Fibroblast of pulmonary artery (primary cell): ENCODE measurements at regions not wholly inside any gene's neighbourhood (a gene's known extent, or its start where the extent isn't known, plus 50 kb on each side); places are given as distances from the start of the nearest gene placed in this dataset.

Experiments used
- DNase-seq: peaks from one replicate; pipeline ENCODE4 v3.0.0-alpha.2; 2010; ENCODE audit warnings: low read depth
- H3K4me3 ChIP-seq: replicated peaks from 2 replicates; pipeline ENCODE4 v1.5.1; 2011; ENCODE audit warnings: low read depth, mild to moderate bottlenecking, control low read depth, low read length, moderate library complexity
- TF ChIP-seq, protein P1 (sequence below): IDR thresholded peaks from 2 replicates; pipeline ENCODE4 v1.5.1; 2011; ENCODE audit warnings: mild to moderate bottlenecking, control low read depth, low read length, inconsistent platforms; ENCODE audit errors: missing control alignments

DNA sequence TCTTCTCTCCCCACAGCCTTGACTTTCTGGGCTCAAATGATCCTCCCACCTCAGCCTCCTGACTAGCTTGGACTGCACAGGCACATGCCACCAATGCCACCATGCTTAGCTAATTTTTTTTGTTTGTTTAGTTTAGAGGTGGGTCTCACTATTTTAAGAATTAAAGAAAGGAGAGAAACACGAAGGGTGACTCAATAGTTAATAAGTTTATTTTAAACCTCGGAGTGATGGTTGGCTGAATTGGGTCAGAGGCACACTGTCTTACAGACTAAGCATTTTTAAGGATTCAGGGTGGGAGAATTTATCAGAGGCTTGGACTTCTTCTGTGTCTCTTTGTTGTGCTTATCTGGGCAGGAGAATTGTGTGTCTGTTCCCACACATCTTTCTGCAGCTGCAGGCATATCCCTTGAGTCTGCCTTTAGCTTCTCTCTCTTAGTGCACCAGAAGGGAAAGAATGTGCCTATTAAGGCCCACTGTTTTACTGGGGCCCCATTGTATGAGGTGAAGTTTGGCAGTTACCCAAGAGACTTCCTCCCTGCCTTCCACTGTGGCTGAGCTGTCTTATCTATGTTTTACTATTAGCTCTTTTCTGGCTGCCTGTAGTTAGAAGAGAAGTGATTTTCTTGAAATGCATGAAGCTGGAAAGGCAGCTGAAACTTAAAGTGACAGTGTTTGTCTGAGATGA is 2172.0 kb downstream of the TP53TG3F start:
- H3K4me3 ChIP-seq, result no peak overlapping the region
- TF ChIP-seq, protein P1, sequence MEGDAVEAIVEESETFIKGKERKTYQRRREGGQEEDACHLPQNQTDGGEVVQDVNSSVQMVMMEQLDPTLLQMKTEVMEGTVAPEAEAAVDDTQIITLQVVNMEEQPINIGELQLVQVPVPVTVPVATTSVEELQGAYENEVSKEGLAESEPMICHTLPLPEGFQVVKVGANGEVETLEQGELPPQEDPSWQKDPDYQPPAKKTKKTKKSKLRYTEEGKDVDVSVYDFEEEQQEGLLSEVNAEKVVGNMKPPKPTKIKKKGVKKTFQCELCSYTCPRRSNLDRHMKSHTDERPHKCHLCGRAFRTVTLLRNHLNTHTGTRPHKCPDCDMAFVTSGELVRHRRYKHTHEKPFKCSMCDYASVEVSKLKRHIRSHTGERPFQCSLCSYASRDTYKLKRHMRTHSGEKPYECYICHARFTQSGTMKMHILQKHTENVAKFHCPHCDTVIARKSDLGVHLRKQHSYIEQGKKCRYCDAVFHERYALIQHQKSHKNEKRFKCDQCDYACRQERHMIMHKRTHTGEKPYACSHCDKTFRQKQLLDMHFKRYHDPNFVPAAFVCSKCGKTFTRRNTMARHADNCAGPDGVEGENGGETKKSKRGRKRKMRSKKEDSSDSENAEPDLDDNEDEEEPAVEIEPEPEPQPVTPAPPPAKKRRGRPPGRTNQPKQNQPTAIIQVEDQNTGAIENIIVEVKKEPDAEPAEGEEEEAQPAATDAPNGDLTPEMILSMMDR, result no peak
- DNase-seq, result no peak

DNA sequence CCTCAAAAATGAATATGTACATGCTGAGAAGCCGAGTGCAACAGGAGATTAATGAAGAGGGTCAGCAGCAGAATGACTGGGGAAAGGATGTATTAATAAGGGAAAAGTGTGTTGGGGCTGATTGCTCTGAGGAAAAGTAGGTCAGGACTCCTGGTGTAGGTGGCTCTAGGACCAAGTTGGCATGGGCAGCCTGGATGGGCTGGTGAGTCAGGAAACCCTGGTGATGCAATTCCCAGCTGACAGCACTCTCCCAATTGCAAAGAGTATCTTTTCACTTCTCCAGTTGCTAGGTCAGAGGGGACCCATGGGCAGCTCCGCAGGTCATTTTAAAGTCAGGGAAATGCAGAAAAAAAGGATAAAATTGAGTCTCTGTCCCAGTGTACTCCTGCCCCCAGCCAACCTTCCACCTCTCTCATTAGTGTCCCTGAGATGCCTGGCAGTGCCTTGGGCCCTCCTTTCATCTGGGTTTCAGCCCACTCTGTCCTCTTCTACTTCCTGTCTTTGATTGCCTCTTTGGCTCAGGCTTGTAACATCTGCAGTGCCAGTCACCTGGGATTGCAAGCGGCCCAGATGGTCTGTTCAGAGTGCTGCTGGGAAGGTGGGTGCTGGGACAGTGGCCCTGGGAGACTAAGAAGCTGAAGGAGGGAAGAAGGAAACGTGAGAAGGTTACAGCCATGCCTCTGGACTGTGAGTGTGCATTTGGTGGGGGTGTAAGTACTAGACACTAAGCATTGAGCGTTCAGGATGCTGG is 2177.2 kb downstream of the TP53TG3F start:
- DNase-seq, result no peak
- H3K4me3 ChIP-seq, result no peak overlapping the region
- TF ChIP-seq, protein P1, result no peak

DNA sequence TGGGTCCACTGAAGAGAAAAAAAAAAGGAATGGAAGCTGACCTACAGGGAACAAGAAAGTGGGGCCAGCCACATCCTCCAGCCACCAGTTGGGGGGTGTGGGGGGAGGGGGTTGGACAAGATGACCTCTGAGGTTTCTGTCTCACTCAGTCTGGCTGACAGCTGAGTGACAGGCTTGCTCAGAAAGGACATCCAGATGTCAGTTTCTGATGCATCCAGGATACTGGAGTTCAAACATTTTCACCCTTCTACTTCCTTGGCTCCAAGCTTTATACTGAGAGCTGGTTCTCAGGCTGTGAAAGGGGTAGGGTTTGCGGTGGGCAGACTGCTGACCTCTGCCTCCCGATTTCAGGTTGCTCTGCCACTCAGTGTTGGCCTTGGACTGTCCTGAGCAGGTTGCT is 2178.3 kb downstream of the TP53TG3F start:
- TF ChIP-seq, protein P1, result no peak
- no peak for DNase-seq
- no peak overlapping the region for H3K4me3 ChIP-seq

DNA sequence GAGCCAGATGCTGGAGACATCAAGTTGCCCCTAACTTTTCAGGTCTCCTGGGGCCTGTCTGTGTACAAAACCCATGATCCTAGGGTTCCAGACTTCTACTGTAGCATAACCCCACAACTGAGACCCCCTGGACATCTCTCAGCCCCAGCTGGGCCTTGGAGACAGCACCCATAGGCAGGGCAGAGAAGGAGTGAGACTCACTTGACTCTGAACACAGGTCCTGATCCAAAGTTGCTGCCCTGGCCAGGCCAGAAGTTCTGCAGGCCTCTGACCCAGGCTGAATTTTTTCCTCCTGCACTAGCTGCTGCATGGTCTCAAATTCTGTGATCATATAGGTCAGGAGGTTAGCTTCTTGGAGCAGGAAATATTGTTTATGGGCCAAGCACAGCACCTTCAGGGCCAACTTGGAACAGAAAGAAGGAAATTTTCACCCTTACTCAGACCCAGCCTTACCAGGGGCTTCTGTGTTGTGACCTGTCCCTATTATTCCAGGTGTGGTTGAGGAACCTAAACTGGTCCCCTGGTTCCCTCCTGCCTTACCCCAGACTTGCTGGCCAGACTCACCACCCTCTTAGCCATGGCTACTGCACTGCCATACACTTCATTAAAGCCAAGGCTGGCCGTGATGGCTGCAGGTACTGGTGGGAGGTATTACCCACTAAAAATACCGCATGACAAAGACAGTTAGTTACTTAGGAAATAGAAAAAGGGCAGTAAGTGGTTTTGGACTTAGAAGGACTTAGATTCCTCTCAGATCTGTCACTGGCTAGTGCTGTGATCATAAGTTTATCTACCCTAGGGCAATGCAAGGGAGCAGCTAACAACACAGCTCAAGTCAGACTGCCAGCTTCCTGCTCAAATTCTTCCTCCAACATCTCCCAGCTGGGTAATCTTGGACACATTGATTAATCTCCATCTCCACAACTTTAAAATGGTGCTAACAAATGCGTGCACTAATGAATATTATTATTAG is 2180.1 kb downstream of the TP53TG3F start:
- H3K4me3 ChIP-seq, result no peak overlapping the region
- TF ChIP-seq, protein P1, result no peak
- no peak for DNase-seq

DNA sequence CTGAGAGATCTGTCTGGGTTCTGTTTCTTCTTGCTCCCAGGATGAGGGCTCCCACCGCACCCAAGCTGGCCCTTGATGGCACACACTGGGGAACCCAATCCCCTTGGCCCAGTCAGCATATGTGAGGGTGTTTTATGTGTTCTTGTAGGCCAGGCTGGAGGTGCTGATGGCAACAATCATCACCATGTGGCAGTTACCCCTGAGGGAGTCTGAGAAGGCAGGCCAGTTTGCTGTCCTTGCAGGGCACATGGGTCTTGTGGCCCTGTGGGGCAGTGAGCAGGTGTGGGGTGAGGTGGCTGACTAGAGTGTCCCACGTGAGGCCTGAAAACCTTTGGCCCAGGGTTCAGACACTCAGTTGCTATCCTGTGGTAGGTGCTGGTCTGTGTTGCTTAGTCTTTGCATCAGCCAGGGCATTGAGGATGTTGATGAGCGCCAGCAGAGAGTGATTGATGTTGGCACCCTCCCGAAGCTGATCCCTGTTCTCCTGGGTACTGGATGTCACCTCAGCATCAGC is 2183.0 kb downstream of the TP53TG3F start:
- no peak overlapping the region for H3K4me3 ChIP-seq
- no peak for DNase-seq
- TF ChIP-seq, protein P1, result no peak

DNA sequence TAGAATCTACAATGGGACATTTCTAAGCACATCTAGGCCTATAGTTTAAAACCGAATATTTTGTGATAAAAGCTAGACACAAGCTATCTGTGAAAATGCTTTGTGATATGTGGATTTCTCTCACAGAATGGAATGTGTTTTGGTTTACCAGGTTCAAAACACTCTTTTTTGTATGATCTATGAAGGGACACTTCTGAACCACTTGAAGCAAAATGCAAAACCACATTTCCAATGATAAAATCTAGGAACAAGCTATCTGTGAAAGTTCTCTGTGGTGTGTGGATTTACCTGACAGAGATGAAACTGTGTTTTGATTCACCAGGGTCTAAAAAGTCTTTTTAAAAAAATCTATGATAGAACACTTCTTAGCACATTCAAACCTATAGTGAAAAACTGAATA is 2192.4 kb downstream of the TP53TG3F start:
- H3K4me3 ChIP-seq, result no peak overlapping the region
- DNase-seq, result no peak
- TF ChIP-seq, protein P1, result no peak
